ENCODE measurements at regions not wholly inside any gene's neighbourhood (a gene's known extent, or its start where the extent isn't known, plus 50 kb on each side); places are given as distances from the start of the nearest gene placed in this dataset.
"Not testable (repeated sequence)": the region's sequence is repeated elsewhere in the genome, so short reads cannot be mapped to it uniquely, and the experiment has no call there.

DNA sequence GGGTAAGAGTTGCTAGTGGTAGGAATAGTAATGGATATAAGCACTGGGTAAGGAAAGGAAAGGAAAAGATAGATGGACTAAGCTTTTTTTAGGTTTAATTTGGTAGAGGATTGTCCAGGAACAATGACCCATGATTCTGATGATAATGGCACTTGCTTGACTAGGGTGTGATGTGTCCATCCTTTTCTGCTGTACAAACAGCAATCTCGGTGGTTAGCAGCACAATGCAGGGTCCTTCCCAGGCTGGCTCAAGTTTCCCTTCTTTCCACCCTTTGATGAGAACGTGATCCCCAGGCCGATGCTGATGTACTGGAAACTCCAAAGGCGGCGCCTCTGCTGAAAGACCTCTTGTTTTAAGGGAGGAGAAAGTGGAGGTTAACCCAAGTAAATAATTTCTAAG is 105.3 kb downstream of the TMEM167A start:
- TF ChIP-seq CTCF (IDR thresholded peaks at IDR 0.05; ENCODE audit: low read depth, low read length) = no peak
- no peak for DNase-seq (ENCODE audit: extremely low read depth, low read depth)

DNA sequence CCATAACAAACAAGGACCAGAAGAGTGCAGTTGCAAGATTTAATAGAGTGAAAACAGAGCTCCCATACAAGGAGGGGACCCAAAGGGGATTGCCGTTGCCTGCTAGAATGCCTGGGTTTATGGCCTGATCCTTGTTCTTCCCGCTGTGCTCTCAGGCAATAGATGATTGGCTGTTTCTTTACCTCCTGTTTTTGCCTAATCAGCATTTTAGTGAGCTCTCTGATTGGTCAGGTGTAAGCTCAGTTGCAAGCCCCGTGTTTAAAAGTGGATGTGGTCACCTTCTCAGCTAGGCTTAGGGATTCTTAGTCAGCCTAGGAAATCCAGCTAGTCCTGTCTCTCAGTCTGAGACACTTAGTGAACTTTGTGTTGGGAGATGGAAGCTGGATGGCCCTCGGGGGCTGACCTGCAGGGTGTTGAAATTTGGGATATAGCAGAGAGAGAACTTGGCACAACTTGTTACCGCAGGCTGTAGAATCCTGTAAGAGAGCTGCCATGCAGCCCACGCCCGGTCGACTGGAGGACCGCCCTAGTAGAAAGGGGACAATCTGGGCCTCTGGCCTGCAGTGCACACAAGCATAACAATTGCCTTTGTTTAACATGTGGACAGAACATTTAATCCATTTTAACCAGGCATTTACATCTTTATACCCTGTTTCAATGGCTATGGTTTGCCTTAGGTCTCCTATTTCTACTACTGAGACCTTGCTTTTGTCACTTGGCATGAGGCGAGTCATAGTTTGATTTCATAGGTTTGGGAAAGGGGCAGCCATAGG is 106.0 kb downstream of the TMEM167A start:
- not testable (repeated sequence) for DNase-seq (ENCODE audit: extremely low read depth, low read depth)

DNA sequence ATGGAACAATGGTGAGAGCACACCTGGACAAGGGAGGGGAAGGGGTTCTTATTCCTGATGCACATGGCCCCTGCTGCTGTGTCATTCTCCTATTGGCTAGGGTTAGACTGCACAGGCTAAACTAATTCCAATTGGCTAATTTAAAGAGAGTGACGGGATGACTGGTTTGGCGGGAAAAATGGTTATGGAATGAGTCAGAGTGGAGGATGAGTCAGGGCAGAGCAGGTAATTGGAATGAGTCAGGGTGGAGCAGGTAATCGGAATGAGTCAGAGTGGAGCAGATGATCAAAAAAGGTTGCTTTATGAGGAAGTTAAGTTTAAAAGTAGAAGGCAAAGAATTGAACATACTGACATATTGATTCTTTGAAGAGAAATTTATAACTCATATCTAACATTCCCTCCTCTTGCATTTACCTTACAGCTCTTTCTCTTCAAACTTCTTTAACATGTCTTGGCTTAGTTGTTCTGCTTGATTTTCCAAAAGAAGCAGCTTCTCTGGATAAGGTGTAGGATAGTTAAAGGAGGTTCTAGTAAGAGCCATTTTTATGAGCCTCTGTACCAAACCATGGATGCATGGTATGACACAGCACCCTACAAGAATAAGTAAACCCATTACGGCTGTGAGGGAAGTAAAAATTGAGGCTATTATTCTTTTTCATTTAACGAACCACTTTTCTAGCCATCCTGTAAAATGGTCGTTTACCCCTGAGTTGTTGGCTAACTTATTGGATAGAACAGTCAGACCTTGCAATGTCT is 107.8 kb downstream of the TMEM167A start:
- DNase-seq (ENCODE audit: extremely low read depth, low read depth) = not testable (repeated sequence)

DNA sequence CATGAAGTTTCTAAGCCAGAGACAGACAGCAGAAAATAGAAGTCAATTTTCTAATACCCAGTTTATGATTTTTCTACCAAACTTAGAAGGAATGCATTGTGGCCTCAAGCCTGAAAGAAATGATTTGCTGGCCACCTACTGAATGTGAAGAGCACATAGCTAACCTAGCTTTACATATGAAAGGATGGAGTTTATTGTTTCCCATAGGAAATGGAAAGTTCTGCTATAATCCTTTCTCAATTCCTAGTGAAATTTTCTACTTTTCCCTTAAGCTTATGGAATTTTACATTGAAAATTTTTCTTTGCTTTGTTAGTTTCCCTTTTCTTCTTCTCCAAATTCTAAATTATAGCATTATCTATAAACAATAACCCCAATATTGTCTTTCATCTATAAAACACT is 110.1 kb downstream of the TMEM167A start:
- no peak for TF ChIP-seq CTCF (IDR thresholded peaks at IDR 0.05; ENCODE audit: low read depth, low read length)
- no peak for DNase-seq (ENCODE audit: extremely low read depth, low read depth)

DNA sequence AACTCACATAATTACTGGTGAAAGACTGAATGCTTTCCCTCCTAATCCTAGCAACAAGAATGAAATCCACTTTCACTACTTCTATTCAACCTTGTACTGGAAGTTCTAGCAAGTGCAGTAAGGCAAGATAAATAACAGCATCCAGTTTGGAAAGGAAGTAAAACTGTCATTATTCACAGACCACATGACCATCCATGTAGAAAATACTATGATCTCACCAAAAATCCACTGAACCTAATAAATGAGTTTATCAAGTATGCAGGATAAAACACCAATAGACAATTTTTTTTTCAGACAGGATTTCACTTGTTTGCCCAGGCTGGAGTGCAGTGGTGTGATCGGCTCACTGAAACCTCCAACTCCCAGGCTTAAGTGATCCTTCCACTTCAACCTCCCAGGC is 117.7 kb downstream of the TMEM167A start:
- TF ChIP-seq CTCF (IDR thresholded peaks at IDR 0.05; ENCODE audit: low read depth, low read length) = no peak
- DNase-seq (ENCODE audit: extremely low read depth, low read depth) = no peak

- TF ChIP-seq CTCF (IDR thresholded peaks at IDR 0.05; ENCODE audit: low read depth, low read length) = no peak
- no peak for DNase-seq (ENCODE audit: extremely low read depth, low read depth)
Observed at GRCh38 chr5:82956600-82956999, 120.6 kb downstream of the TMEM167A start.

DNA sequence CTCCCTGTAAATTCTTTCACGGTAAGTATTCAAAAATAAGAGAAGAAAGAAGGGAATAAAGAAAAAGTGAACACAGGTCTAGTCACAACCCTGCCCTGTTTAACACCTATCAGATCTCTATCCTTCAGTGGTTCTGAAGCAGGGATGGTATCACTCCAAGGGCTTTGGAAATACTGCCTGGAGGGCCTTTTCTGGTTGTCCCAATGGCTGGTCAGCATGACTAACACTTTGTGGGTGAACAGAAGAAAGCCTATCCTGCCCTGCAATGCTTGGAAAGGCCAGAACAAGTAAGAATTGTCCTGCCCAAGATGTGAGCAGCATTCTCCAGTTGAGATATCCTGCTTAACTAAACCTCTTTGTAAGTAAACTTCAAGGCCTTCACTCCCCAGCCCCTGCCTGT is 124.9 kb downstream of the TMEM167A start:
- no peak for DNase-seq (ENCODE audit: extremely low read depth, low read depth)
- no peak for TF ChIP-seq CTCF (IDR thresholded peaks at IDR 0.05; ENCODE audit: low read depth, low read length)

GRCh38 chr5:82944267-82944666 is 132.9 kb downstream of the TMEM167A start:
- not testable (repeated sequence) for DNase-seq (ENCODE audit: extremely low read depth, low read depth)

All from AG09319 (cell line).